GM18520 (cell line): ENCODE measurements at regions not wholly inside any gene's neighbourhood (a gene's known extent, or its start where the extent isn't known, plus 50 kb on each side); places are given as distances from the start of the nearest gene placed in this dataset.
"Not testable (repeated sequence)": the region's sequence is repeated elsewhere in the genome, so short reads cannot be mapped to it uniquely, and the experiment has no call there.

Experiments
- ATAC-seq: cut with Tn5 transposase; IDR thresholded peaks from one replicate; pipeline ENCODE4 v1.9.1; 2021; ENCODE audit not compliant: unreplicated experiment

GRCh38 chr10:28986117-28986792 is 302.6 kb upstream of the LYZL1 start:
- ATAC-seq, result no peak

GRCh38 chr10:28986856-28987255 is 302.0 kb upstream of the LYZL1 start:
- no peak for ATAC-seq

- ATAC-seq, result no peak
Measured at GRCh38 chr10:28987555-28988320, 301.1 kb upstream of the LYZL1 start.

GRCh38 chr10:28988980-28989379 is 299.9 kb upstream of the LYZL1 start:
- ATAC-seq, result no peak

GRCh38 chr10:28991333-28992270 is 297.3 kb upstream of the LYZL1 start:
- no peak for ATAC-seq

- ATAC-seq, result no peak
Measured at GRCh38 chr10:28993056-28993455, 295.8 kb upstream of the LYZL1 start.

DNA sequence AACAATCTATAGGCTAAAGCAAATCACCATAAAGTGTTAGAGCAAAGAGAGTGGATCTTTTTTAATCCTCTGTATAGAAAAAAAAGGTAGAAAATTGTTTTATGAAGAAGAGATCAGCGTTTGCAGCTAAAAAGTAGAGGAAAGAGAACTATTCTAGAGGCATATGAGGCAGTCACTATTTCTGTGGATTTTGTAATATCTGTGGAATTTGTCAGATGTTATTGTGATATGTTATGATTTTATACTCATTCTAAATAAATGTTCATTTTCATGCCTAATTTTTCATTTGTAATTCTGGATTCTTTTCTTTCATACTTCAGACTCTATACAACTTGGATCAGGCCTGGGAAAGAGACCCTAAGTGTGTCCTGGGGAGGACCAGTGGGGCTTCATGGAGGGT is 295.0 kb upstream of the LYZL1 start:
- no peak for ATAC-seq

DNA sequence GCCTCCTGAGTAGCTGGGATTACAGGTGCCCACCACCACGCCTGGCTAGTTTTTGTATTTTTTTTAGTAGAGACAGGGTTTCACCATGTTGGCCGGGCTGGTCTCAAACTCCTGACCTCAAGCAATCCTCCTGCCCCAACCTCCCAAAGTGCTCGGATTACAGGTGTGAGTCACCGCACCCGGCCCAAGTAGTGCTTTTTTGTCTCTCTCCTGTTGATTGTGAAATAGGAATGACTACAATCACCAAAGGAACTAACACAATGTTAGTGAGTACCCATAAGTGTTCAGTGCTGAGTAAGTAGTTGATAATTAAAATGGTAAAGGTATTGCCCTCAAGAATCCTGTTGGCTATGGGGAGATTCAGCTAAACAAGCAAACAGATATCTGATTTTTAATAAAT is 294.1 kb upstream of the LYZL1 start:
- ATAC-seq, result not testable (repeated sequence)

DNA sequence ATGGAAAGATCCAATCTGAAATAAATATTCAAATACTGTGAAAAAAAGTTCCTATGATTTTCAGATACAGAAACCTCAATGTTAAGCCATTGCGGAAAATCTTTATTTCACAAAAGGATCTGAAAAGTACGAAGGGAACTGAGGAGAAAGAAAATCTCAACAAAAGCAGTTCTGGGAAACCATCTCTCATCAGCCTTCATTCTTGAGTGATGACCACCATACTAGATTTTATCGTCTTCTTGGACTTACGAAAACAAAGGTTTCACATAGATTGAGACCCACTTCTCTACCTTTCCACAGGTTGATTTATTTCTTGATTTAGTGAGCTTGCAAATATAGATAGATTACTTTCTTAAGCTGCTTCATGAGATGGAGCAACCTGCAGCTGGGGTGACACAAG is 293.4 kb upstream of the LYZL1 start:
- ATAC-seq, result no peak

DNA sequence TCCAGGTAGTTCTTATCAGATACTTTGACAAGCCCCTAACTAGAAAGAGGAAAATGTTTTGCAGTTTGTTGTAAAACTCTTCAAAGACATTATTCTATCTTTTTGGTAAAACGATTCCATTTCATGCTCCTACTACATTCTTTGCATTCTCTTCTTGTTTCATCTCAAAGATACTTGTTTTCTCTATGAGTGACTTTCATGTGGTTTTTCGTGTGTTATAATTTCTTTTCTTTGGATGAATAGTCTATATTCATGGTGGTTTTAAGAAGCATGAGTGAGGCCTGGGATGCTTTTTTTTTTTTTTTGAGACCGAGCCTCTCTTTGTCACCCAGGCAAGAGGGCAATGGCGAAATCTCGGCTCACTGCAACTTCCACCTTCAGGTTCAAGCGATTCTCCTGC is 292.5 kb upstream of the LYZL1 start:
- no peak for ATAC-seq

DNA sequence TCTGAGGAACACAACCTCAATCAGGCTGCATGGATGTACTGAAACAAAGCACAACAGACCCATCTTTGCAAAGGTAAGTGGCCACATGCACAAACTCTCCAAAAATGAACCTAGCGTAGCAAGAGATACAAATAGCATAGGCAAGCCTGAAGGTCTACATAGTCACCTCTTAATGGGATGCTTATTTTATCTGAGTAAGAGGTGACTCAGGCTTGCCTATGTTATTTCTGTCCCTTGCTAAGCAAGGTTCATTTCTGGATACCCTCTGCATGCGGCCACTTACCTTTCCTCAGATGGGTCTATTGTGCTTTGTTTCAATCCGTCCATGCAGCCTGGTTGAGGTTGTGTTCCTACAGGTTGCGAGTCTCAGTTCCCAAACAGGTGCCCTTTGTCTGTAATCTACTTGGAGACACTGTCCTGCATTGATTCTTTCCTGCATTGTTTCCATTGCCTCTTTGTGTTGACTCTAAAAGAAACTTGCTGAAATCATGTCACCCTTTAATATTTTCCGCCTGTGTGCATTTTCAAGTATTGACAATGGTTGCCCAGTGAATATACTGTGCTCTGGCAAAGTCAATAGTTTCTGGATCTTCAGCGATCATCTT is 291.8 kb upstream of the LYZL1 start:
- no peak for ATAC-seq

DNA sequence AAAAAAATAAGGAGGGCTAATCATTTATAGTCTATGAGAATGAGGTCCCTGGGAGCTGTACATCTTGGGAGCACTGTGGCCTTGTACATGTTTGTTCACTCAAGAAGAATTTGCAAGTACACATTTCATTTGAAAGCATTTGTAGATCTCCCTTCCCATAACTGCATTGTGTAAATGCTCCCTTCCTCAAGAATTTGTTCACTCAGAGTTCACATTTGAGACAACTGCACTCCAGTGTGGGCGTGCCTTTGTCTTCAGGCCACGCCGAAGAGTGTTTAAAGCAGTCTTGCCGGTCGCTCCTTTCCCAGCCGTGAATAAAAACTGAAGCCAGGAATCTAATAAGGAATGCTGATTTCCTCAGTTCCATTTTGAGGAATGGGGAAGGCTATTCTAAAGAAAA is 291.1 kb upstream of the LYZL1 start:
- no peak for ATAC-seq

DNA sequence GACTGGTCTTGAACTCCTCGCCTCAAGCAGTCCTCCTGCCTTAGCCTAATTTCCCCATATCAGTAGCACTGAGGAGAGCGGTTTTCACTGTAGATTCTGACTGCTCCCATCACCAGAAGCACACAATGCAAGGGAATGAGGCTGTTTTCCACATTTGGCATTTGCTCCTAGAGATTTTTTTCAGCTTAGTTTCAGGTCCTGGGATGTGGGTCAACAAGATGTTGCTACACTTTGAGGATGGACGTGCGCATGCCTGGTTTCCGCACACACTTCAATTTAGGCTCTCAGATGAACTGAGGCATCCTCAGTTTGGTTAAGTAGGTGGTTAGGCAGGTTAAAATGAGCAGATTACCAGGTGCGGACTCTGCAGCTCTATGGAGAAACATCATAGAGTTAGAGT is 287.1 kb upstream of the LYZL1 start:
- ATAC-seq, result no peak

DNA sequence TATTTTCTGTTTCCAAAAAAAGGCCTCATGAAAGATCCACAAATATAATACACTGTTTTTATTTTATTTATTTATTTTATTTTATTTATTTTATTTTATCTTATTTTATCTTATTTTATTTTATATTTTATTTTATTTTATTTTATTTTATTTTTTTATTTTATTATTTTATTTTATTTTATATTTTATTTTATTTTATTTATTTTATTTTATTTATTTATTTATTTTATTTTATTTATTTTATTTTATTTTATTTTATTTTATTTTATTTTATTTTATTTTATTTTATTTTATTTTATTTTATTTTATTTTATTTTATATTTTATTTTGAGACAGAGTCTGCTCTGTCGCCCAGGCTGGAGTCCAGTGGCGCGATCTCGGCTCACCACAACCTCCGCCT is 285.9 kb upstream of the LYZL1 start:
- not testable (repeated sequence) for ATAC-seq

DNA sequence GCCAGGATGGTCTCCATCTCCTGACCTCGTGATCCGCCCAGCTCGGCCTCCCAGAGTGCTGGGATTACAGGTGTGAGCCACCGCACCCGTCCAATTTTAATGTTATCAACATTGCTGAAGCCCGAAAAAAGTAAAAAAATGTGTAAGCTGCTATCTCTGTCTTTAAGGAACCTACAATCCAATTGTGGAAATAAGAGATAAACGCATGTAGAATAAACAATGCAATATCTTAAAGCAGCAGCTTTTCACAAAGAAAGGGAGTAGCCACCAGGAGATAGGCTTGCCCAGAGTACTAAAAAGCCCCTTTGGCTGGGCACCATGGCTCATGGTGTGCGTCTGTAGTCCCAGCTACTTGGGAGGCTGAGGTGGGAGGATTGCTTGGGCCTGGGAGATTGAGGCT is 282.9 kb upstream of the LYZL1 start:
- no peak for ATAC-seq

GRCh38 chr10:29007370-29007747 is 281.5 kb upstream of the LYZL1 start:
- ATAC-seq, result no peak

- no peak for ATAC-seq
Measured at GRCh38 chr10:29007748-29008610, 280.9 kb upstream of the LYZL1 start.

DNA sequence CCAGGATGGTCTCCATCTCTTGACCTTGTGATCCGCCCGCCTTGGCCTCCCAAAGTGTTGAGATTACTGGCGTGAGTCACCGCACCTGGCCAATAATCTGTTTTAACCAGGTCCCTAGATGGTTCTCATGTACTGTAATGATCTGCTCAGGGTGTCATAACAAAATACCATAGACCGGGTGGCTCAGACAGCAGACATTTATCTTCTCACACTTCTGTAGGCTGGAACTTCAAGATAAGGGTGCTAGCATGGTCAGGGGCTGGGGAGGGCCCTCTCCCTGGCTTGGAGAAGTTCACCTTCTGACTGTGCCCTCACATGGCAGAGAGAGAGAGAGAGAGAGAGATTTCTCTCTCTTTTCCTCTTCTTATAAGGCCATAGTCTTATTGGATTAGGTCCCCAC is 279.4 kb upstream of the LYZL1 start:
- no peak for ATAC-seq

- no peak for ATAC-seq
Measured at GRCh38 chr10:29011516-29011915, 277.4 kb upstream of the LYZL1 start.

DNA sequence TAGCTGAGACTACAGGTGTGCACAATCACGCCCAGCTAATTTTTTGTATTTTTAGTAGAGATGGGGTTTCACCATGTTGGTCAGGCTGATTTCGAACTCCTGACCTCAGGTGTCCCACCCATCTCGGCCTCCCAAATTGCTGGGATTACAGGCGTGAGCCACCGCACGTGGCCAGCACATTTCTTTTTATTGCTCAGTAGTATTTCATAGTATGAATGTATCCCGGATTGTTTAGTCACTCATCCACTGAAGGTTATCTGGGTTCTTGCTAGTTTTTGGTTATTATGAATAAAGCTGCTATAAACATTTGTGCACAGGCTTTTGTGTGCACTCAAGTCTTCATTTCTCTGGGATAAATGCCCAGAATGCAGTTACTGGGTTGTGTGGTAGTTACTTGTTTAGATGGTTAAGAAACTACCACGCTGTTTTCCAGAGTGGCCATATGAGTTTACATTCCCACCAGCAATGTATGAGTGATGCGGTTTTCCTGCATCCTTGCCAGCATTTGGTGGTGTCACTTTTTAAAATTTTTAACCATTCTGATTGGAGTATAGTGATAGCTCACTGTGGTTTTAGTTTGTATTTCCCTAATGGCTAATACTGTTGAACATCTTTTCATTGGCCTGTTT is 275.8 kb upstream of the LYZL1 start:
- no peak for ATAC-seq
